Fibroblast of the aortic adventitia (primary cell): ENCODE measurements at regions not wholly inside any gene's neighbourhood (a gene's known extent, or its start where the extent isn't known, plus 50 kb on each side); places are given as distances from the start of the nearest gene placed in this dataset.
"Not testable (repeated sequence)": the region's sequence is repeated elsewhere in the genome, so short reads cannot be mapped to it uniquely, and the experiment has no call there.

Source experiments
- DNase-seq: peaks from one replicate; pipeline ENCODE4 v3.0.0-alpha.2; 2010; ENCODE audit warnings: low read depth
- H3K4me3 ChIP-seq: 2 replicates; pipeline ENCODE4 v1.5.1; 2011; ENCODE audit warnings: low read depth, mild to moderate bottlenecking, control low read depth, low read length, moderate library complexity
- TF ChIP-seq, protein P1 (sequence below): IDR thresholded peaks from 2 replicates; pipeline ENCODE4 v1.5.1; 2011; ENCODE audit warnings: mild to moderate bottlenecking, low read length, control low read depth, inconsistent platforms; ENCODE audit not compliant: insufficient read depth

- no peak for DNase-seq
- TF ChIP-seq, protein P1, sequence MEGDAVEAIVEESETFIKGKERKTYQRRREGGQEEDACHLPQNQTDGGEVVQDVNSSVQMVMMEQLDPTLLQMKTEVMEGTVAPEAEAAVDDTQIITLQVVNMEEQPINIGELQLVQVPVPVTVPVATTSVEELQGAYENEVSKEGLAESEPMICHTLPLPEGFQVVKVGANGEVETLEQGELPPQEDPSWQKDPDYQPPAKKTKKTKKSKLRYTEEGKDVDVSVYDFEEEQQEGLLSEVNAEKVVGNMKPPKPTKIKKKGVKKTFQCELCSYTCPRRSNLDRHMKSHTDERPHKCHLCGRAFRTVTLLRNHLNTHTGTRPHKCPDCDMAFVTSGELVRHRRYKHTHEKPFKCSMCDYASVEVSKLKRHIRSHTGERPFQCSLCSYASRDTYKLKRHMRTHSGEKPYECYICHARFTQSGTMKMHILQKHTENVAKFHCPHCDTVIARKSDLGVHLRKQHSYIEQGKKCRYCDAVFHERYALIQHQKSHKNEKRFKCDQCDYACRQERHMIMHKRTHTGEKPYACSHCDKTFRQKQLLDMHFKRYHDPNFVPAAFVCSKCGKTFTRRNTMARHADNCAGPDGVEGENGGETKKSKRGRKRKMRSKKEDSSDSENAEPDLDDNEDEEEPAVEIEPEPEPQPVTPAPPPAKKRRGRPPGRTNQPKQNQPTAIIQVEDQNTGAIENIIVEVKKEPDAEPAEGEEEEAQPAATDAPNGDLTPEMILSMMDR: no peak
- H3K4me3 ChIP-seq: no peak overlapping the region
Measured at GRCh38 chr3:150131663-150132062, 161.0 kb upstream of the PFN2 start.

DNA sequence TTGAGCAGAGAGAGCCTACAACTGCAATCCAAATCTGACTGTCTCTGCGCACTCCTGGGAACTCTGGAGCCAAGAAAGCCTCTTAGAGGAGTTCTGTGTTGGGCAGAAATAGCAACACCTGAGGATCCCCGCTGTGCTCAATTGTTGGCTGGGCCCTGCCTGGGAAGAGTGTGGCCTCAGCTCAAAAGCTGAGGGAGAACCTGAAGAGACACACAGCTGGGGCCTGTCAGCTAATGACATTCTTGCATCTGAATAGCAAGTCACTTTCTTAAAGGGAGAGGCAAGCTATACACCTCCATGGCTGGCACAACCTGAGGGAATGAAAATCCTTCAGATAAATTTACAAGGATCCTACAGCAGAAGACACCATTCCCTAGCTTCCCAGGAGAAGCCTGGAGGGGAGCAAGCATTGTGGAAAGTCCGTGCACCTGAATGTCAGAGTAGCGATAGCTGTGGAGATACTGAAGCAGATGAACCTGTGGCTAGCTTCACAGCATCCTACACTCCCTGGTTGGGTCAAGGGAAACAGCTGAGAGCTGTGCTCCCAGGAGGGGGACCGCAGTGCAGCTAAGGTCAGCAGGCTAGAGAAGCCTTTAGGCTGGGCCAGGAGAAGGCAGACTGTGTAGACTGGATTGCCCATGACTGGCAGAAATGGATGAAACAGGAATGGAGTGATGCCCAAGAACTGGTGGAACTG, 159.9 kb upstream of the PFN2 start:
- no peak overlapping the region for H3K4me3 ChIP-seq
- TF ChIP-seq, protein P1: no peak

GRCh38 chr3:150129166-150129565, 158.5 kb upstream of the PFN2 start:
- no peak for DNase-seq
- H3K4me3 ChIP-seq: no peak overlapping the region
- TF ChIP-seq, protein P1: no peak

More for the DNA sequence above, 159.9 kb upstream of the PFN2 start:
- no peak for DNase-seq

DNA sequence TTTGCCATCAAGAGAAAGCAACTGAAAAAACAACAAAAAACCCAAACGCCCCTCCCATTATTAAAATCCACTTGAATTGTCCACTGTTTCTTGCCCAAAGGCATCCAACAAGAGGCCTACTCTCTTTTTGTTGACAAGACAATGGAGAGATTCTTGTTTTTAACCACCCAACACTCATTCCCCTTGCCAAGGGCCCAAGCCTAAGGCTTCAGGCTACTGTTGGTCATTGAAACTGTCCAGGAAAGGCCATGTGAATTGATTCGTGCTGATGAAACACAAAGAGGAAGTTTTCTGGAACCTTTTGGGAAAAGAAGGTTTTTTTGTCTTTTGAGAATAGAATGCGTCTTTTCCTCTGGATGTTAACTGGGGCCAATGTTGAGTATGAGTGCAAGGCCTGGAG, 157.4 kb upstream of the PFN2 start:
- DNase-seq: no peak
- no peak overlapping the region for H3K4me3 ChIP-seq
- TF ChIP-seq, protein P1: no peak

GRCh38 chr3:150127011-150127490, 156.4 kb upstream of the PFN2 start:
- no peak for DNase-seq
- TF ChIP-seq, protein P1: no peak
- no peak overlapping the region for H3K4me3 ChIP-seq

- no peak overlapping the region for H3K4me3 ChIP-seq
- DNase-seq: no peak
- TF ChIP-seq, protein P1: no peak
Measured at GRCh38 chr3:150124142-150124541, 153.4 kb upstream of the PFN2 start.

DNA sequence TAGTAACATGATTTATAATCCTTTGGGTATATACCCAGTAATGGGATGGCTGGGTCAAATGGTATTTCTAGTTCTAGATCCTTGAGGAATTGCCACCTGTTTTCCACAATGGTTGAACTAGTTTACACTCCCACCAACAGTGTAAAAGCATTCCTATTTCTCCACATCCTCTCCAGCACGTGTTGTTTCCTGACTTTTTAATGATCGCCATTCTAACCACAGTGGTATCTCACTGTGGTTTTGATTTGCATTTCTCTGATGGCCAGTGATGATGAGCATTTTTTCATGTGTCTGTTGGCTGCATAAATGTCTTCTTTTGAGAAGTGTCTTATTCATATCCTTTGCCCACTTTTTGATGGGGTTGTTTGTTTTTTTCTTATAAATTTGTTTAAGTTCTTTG, 152.6 kb upstream of the PFN2 start:
- DNase-seq, H3K4me3 ChIP-seq: not testable (repeated sequence)
